ENCODE measurements at regions not wholly inside any gene's neighbourhood (a gene's known extent, or its start where the extent isn't known, plus 50 kb on each side); places are given as distances from the start of the nearest gene placed in this dataset.

GRCh38 chr13:85654227-85654626, 145.0 kb downstream of the SLITRK6 start:
- ATAC-seq (no peak), DNase-seq (ENCODE audit: low read depth, low spot score) (no peak)
- POLR2A ChIA-PET: no interaction called here
- Histone ChIP-seq H3K9me3 (ENCODE audit: control insufficient read depth in 1 of 2, insufficient read depth in 1 of 2, low read depth in 1 of 2, low read length in 2 of 2) (no peaks in the 10 kb centered on the region), H3K27me3 (ENCODE audit: insufficient read depth, low read length) (no peaks in the 10 kb centered on the region), H2AFZ (ENCODE audit: low read depth, low read length, poor library complexity, severe bottlenecking) (no peak overlapping the region), H3K27ac (ENCODE audit: low read depth, low read length) (no peak overlapping the region), H3K4me3 (replicated peaks in 1 of 2; ENCODE audit: low read depth in 1 of 2, low read length in 2 of 2) (no peak overlapping the region), H3K79me2 (ENCODE audit: insufficient read depth, low read length) (no peaks in the 10 kb centered on the region), H3K36me3 (ENCODE audit: control insufficient read depth in 1 of 2, insufficient read depth in 2 of 2, low read length in 2 of 2) (no peaks in the 10 kb centered on the region), H3K9ac (ENCODE audit: low read length) (no peak overlapping the region), H3K9me2 (ENCODE audit: insufficient read depth) (no peaks in the 10 kb centered on the region), H3K4me2 (ENCODE audit: low read length) (no peak overlapping the region), H3K4me1 (ENCODE audit: control insufficient read depth in 1 of 2, insufficient read depth in 2 of 2, low read length in 2 of 2) (no peaks in the 10 kb centered on the region), H4K20me1 (ENCODE audit: insufficient read depth) (no peaks in the 10 kb centered on the region)
- intact Hi-C loops (cut with micrococcal nuclease): no loop called here
- RAD21 ChIA-PET (ENCODE audit: low non-redundant PET in 1 of 2, low total read pairs in 2 of 2, uncharacterized antibody in 2 of 2, unreplicated experiment in 2 of 2): no interaction called here
- CTCF ChIA-PET: no interaction called here
- BruUV-seq (replicated peaks): no TSS peak
- TF ChIP-seq ZBTB33 (IDR thresholded peaks at IDR 0.05; ENCODE audit: extremely low read depth, insufficient replicate concordance, low read length): no peak
- no peak for TF ChIP-seq SIN3A (IDR thresholded peaks at IDR 0.05; ENCODE audit: low read depth)
- TF ChIP-seq SRF (IDR thresholded peaks at IDR 0.05; ENCODE audit: low read depth): no peak
- TF ChIP-seq RAD21 (IDR thresholded peaks at IDR 0.05; ENCODE audit: low read depth): no peak
- TF ChIP-seq YY1 (IDR thresholded peaks at IDR 0.05; ENCODE audit: extremely low read depth, insufficient replicate concordance, low read depth, low read length): no peak
- TF ChIP-seq FOSL1 (IDR thresholded peaks at IDR 0.05; ENCODE audit: low read depth): no peak
- TF ChIP-seq ZNF274 (IDR thresholded peaks at IDR 0.05; ENCODE audit: low read depth, low read length): no peak
- TF ChIP-seq POLR2A (IDR thresholded peaks at IDR 0.05; ENCODE audit: borderline replicate concordance, extremely low read depth, insufficient read depth, insufficient read length): no peak
- TF ChIP-seq CBX3 (IDR thresholded peaks at IDR 0.05; ENCODE audit: low read depth): no peak
- TF ChIP-seq EZH2 (IDR thresholded peaks at IDR 0.05): no peak
- TF ChIP-seq POLR2AphosphoS5 (IDR thresholded peaks at IDR 0.05; ENCODE audit: low read depth, low read length): no peak
- TF ChIP-seq EGR1 (IDR thresholded peaks at IDR 0.05; ENCODE audit: low read depth): no peak
- no peak for TF ChIP-seq ZFX (IDR thresholded peaks at IDR 0.05)
- no peak for TF ChIP-seq EZH2phosphoT487 (IDR thresholded peaks at IDR 0.05; ENCODE audit: borderline replicate concordance)
- TF ChIP-seq TCF7L2 (IDR thresholded peaks at IDR 0.05; ENCODE audit: borderline replicate concordance, extremely low read depth, insufficient read depth, insufficient read length): no peak
- TF ChIP-seq MAX (IDR thresholded peaks at IDR 0.05): no peak
- no peak for TF ChIP-seq REST (IDR thresholded peaks at IDR 0.05; ENCODE audit: low read depth)

Measured in HCT116 (cell line).